HUES6 (cell line): ENCODE measurements at regions not wholly inside any gene's neighbourhood (a gene's known extent, or its start where the extent isn't known, plus 50 kb on each side); places are given as distances from the start of the nearest gene placed in this dataset.

ENCODE experiments used
- H3K27ac ChIP-seq: 2 replicates; pipeline ENCODE4 v1.7.0; 2013; ENCODE audit warnings: low read depth, mild to moderate bottlenecking, low read length, inconsistent platforms
- H3K27me3 ChIP-seq: 2 replicates; pipeline ENCODE4 v1.6.1; 2013; ENCODE audit warnings: low read length; ENCODE audit not compliant: control insufficient read depth, insufficient read depth
- H3K36me3 ChIP-seq: 2 replicates; pipeline ENCODE4 v1.6.1; 2013; ENCODE audit warnings: low read length; ENCODE audit not compliant: control insufficient read depth, insufficient read depth
- H3K4me1 ChIP-seq: 2 replicates; pipeline ENCODE4 v1.6.1; 2013; ENCODE audit warnings: low read length; ENCODE audit not compliant: control insufficient read depth, insufficient read depth
- H3K4me3 ChIP-seq: 2 replicates; pipeline ENCODE4 v1.5.1; 2013; ENCODE audit warnings: low read depth, low read length
- H3K9ac ChIP-seq: one replicate; pipeline ENCODE4 v1.6.1; 2013; ENCODE audit warnings: mild to moderate bottlenecking, low read length
- H3K9me3 ChIP-seq: 2 replicates; pipeline ENCODE4 v1.6.1; 2013; ENCODE audit warnings: low read depth, low read length; ENCODE audit not compliant: control insufficient read depth, insufficient read depth

DNA sequence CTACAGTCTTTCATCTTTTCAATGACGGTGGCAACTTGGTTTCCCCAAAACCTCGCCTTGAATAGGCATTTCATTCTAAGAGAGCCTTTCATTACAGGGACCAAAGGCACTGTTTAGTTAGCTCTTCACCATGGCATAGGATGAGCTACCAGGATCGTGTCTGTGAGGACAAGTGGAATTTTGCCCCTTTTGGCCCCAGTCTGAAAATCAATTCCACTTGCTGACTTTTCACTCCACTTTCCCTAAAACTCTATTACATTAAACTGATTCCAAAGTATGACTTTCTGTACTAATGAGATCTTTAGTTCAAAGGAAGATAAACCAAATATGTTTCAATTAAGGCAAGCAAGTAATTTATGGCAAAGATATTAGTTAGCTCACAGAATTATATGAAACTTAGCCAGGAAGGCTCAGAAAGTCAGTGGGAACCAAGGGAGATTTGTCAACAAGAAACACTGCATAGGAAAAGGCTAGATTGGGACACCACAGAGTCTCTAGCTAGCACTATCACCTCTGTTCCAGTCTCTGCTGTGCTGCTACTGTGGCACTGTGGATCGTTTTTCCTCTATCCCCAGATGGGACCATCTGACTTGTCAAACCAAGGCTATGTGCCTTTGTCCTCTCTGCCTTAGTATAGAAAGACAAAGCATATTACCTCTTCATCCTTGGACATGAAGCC lies 145.6 kb downstream of the SLC7A11 start:
- Histone ChIP-seq H3K27me3 (no peaks in the 10 kb centered on the region), H3K4me3 (no peak overlapping the region), H3K9ac (no peak overlapping the region), H3K4me1 (no peaks in the 10 kb centered on the region; the same call in 1 of the 2 replicates), H3K36me3 (no peaks in the 10 kb centered on the region), H3K27ac (no peak overlapping the region), H3K9me3 (no peaks in the 10 kb centered on the region)

DNA sequence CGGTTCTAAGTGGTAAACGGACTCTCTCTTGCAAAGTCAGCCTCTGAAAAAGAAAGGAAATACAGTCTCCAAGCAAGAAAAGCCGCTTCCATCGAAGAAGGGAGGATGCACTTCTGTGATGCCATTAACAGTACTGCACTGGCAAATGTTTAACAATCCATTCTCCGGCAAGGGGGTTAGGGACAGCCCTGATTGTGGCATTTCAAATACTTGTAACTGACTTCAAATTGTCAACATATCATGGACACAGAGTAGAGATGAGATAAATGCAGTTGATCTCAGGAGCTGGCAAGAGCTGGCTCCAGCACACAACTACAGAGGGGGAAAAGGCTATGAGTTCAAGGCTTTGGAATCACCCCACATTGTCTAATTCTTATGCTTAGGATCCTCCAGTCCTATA lies 146.8 kb downstream of the SLC7A11 start:
- H3K36me3 ChIP-seq, result no peaks in the 10 kb centered on the region
- H3K27me3 ChIP-seq, result no peaks in the 10 kb centered on the region
- H3K27ac ChIP-seq, result no peak overlapping the region
- no peaks in the 10 kb centered on the region for H3K9me3 ChIP-seq
- H3K4me1 ChIP-seq, result no peaks in the 10 kb centered on the region; the same call in 1 of the 2 replicates
- no peak overlapping the region for H3K4me3 ChIP-seq
- no peak overlapping the region for H3K9ac ChIP-seq

DNA sequence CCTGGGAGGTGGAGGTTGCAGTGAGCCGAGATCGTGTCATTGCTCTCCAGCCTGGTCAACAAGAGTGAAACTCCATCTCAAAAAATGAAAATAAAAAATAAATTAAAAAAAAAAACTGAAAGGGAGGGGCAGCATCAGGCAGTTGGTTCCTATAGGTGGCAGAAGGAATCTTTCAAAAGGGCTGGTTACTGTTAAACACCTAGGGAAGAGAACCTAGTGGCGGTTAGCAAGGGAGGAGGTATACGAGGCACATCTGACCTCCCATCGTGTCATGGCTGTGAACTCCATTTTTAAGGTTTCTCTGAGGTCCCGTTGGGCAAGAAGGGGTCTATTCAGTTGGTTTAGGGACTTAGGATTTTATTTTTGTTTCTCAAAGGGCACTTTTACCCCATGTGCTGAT lies 150.1 kb downstream of the SLC7A11 start:
- no peaks in the 10 kb centered on the region; the same call in 1 of the 2 replicates for H3K4me1 ChIP-seq
- no peaks in the 10 kb centered on the region for H3K9me3 ChIP-seq

DNA sequence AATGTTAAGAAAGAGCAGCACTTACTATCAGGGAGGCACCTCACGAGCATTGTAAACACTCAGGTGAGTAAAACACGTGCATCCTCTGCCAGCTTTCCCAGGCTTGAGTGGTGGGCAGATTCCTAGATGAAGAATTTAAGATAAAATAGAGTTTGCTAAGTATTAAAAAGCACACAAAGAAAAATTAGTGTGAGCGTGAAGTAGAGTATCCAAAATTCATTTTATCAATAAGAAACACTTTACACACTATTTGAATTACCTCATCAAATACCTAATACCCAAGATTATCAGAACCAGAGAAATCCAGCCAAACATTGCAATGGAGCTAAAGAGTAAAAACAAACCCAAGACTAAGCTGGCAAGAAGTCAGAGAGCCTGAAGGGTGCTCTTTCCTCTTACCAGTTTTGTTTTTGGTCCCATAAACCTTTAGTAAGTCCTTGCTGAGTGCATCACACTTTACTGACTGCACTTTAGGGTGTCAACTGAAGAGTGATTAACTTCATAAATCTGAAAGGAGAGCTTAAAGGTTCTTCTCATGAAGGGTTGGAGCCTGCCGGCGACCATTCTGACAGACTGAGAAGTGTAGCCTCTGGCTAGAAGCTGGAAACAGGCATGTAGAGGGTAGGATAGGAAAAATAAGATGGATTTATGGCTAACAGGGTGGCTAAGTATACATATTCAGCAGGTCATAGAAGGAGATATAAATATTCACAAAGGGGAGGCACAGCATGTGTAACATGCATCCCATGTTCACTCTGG lies 151.1 kb downstream of the SLC7A11 start:
- Histone ChIP-seq H3K27ac (no peak overlapping the region), H3K9me3 (no peaks in the 10 kb centered on the region), H3K36me3 (no peaks in the 10 kb centered on the region), H3K4me1 (no peaks in the 10 kb centered on the region; the same call in 1 of the 2 replicates), H3K9ac (no peak overlapping the region), H3K4me3 (no peak overlapping the region), H3K27me3 (no peaks in the 10 kb centered on the region)

More for the DNA sequence above, 150.1 kb downstream of the SLC7A11 start:
- no peaks in the 10 kb centered on the region for H3K27me3 ChIP-seq
- H3K27ac ChIP-seq, result no peak overlapping the region
- H3K4me3 ChIP-seq, result no peak overlapping the region
- no peaks in the 10 kb centered on the region for H3K36me3 ChIP-seq
- no peak overlapping the region for H3K9ac ChIP-seq

DNA sequence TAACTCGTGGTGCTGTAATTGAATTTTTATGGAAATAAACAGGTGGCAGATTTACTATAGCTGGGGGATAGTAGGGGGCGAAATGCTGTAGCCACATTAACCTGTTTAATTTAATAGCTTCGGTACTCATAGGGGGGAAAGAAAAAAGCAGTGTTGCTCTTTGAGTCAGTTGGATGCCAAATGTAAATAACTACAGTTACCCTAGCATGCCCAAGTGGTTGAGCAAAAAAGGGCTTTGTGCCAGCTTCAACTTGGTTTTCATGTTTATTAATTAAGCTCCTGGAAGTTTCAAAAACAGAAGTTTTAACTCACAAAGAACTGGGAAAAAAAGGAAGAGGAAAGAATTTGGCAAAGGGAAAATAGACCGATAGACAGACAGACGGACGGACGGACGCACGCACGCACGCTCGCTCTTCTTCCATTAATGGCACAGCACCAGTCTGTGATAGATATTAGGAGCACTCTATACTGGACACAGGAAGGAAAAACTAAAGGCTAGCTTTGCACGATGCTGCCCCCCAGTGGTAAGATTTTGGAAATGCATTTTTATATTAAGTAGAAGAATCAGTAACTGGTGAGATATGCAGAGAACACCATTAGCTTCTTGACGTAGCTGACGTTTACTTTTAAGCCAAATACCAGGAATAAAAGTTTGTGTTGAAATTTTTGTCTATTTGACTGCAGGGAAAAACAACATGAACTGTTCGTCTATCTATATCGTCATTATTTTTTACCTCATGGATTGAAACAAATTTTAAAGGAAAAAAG lies 151.8 kb downstream of the SLC7A11 start:
- no peaks in the 10 kb centered on the region for H3K36me3 ChIP-seq
- H3K27ac ChIP-seq, result no peak overlapping the region
- no peak overlapping the region for H3K4me3 ChIP-seq
- H3K27me3 ChIP-seq, result no peaks in the 10 kb centered on the region
- H3K4me1 ChIP-seq, result no peaks in the 10 kb centered on the region; the same call in 1 of the 2 replicates
- H3K9me3 ChIP-seq, result no peaks in the 10 kb centered on the region
- H3K9ac ChIP-seq, result no peak overlapping the region

DNA sequence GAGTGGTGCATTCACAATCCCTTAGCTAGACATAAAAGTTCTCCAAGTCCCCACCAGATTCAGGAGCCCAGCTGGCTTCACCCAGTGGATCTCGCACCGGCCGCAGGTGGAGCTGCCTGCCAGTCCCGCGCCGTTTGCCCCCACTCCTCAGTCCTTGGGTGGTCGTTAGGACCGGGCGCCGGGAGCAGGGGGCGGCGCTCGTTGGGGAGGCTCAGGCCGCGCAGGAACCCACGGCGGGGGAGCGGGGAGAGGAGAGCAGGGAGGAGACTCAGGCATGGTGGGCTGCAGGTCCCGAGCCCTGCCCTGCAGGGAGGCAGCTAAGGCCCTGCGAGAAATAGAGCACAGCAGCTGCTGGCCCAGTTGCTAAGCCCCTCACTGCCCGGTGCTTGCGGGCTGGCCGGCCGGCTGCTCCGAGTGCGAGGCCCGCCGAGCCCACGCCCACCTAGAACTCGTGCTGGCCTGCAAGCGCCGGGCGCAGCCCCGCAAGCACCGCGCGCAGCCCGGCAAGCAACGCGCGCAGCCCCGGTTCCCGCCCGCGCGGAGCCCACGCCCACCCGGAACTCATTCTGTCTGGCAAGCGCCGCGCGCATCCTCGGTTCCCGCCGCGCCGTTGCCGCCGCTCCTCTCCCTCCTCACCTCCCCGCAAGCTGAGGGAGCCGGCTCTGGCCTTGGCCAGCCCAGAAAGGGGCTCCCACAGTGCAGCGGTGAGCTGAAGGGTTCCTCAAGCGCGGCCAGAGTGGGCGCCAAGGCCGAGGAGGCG lies 153.5 kb downstream of the SLC7A11 start:
- Histone ChIP-seq H3K4me3 (no peak overlapping the region), H3K27ac (no peak overlapping the region), H3K36me3 (no peaks in the 10 kb centered on the region), H3K4me1 (no peaks in the 10 kb centered on the region; the same call in 1 of the 2 replicates), H3K27me3 (no peaks in the 10 kb centered on the region), H3K9ac (no peak overlapping the region), H3K9me3 (no peaks in the 10 kb centered on the region)

DNA sequence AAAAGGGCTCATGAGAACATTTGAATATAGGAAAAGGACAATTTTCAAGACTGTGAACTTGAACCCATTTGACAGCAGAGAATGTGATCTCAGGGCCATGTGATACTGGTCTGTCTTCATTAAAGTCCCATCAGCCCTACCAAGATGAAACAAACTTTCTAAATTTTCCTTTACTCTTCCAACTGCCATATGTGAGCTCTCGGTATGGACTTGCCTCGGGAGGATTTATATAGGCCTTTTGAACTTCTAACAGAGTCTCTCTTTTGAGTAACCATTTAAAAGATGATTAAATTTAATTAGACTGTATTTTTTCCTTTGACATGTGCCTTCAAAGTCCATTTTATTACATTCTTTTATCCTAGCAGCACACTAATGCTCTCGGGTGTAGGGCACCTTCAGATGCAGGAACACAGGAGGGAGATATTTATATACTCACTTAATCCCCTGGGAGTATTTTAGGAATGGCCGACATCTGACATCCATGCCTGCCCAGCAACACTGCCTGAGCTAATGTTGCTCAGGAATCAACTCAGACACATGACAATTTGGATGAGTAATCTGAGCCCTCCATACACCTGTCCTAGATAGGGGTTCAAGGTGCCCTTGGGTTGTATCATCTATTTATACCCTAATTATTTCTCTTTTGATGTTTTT lies 155.0 kb downstream of the SLC7A11 start:
- Histone ChIP-seq H3K4me3 (no peak overlapping the region), H3K36me3 (no peaks in the 10 kb centered on the region)

DNA sequence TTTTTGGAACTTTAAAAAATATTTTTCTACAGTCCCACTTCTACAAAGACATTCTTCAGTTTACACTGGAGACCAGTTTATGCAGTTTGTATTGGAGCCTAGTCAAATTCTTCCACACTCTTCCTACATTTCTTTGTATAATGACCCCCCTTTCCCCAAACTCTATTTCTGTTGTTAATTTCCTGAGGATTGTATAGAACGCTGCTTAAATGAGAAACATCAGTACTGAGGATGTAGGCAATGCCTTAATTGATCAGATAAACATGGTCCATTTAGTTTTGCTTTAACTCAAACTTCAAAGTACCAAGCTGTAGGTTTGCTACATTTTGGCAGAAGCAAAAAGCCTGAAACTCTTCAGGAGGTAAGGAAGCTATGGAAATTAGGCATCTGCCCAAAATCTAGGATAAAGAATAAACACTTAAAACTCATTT lies 155.5 kb downstream of the SLC7A11 start:
- no peak overlapping the region for H3K27ac ChIP-seq
- H3K4me1 ChIP-seq, result no peaks in the 10 kb centered on the region; the same call in 1 of the 2 replicates
- no peaks in the 10 kb centered on the region for H3K36me3 ChIP-seq
- H3K9me3 ChIP-seq, result no peaks in the 10 kb centered on the region
- H3K27me3 ChIP-seq, result no peaks in the 10 kb centered on the region
- no peak overlapping the region for H3K9ac ChIP-seq
- no peak overlapping the region for H3K4me3 ChIP-seq

More for the DNA sequence above, 155.0 kb downstream of the SLC7A11 start:
- H3K27me3 ChIP-seq, result no peaks in the 10 kb centered on the region
- no peak overlapping the region for H3K27ac ChIP-seq
- no peaks in the 10 kb centered on the region; the same call in 1 of the 2 replicates for H3K4me1 ChIP-seq
- H3K9me3 ChIP-seq, result no peaks in the 10 kb centered on the region
- H3K9ac ChIP-seq, result no peak overlapping the region

DNA sequence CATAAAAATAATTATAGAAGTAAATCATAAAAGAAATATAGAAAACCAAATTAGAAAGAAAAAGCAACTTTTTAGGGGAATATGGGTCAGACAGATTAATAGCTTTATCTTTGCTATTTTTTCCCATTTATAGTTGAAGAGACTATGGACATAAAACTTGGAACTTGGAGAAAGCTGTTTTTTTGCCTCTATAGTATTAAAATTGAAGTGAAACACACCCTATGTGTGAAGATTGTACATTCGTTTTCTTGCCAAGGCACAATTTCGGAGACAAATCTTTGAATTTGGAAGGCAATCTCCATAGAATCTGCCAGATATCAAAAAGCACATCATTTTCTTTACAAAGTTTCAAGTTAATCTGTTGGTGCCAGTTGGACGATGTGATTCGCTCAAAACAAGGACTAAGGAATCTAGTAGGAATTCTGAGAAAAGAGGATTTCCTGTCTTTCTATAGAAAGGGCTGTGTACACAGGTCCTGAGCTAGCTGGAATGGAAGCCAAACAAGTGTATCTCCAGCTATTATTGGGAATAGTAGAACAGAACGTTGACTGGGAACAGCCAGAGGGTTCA lies 156.3 kb downstream of the SLC7A11 start:
- Histone ChIP-seq H3K27me3 (no peaks in the 10 kb centered on the region), H3K4me3 (no peak overlapping the region), H3K4me1 (no peaks in the 10 kb centered on the region; the same call in 1 of the 2 replicates), H3K27ac (no peak overlapping the region), H3K9ac (no peak overlapping the region), H3K9me3 (no peaks in the 10 kb centered on the region), H3K36me3 (no peaks in the 10 kb centered on the region)
